ENCODE measurements at regions not wholly inside any gene's neighbourhood (a gene's known extent, or its start where the extent isn't known, plus 50 kb on each side); places are given as distances from the start of the nearest gene placed in this dataset.

DNA sequence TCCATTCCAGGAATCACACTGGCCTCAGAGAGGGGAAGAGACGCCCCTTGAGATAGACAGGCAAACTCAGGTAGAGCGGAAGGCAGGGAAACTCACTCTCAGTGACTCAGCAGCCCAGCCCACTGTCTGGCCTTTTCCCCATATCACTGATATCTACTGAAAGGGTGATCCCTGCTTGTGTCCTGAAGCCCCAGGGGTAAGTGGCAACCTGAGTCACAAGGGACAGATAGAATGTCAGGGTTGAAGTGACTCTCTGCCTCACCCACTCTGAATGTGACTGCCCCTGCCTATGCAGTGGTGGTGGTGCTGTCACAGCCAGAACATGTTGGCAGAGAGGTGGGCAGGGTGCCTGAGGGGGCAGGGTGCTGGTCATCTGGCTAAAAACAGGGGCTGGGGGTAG, 157.5 kb upstream of the FGGY start (continued):
- TF ChIP-seq ATF2 (CRISPR knock-in tag; IDR thresholded peaks at IDR 0.05) = no peak
- TF ChIP-seq EP300 (IDR thresholded peaks at IDR 0.05; ENCODE audit: low read length) = peak; percentile 15; the same call in 1 of the 2 replicates
- no peak for TF ChIP-seq TEAD4 (IDR thresholded peaks at IDR 0.05; ENCODE audit: low read length)
- TF ChIP-seq TEAD4 (CRISPR knock-in tag; IDR thresholded peaks at IDR 0.05; ENCODE audit: borderline replicate concordance) = no peak
- TF ChIP-seq CTBP1 (IDR thresholded peaks at IDR 0.05; ENCODE audit: borderline replicate concordance) = peak; percentile 35; the same call in 1 of the 2 replicates
- TF ChIP-seq, protein P1, sequence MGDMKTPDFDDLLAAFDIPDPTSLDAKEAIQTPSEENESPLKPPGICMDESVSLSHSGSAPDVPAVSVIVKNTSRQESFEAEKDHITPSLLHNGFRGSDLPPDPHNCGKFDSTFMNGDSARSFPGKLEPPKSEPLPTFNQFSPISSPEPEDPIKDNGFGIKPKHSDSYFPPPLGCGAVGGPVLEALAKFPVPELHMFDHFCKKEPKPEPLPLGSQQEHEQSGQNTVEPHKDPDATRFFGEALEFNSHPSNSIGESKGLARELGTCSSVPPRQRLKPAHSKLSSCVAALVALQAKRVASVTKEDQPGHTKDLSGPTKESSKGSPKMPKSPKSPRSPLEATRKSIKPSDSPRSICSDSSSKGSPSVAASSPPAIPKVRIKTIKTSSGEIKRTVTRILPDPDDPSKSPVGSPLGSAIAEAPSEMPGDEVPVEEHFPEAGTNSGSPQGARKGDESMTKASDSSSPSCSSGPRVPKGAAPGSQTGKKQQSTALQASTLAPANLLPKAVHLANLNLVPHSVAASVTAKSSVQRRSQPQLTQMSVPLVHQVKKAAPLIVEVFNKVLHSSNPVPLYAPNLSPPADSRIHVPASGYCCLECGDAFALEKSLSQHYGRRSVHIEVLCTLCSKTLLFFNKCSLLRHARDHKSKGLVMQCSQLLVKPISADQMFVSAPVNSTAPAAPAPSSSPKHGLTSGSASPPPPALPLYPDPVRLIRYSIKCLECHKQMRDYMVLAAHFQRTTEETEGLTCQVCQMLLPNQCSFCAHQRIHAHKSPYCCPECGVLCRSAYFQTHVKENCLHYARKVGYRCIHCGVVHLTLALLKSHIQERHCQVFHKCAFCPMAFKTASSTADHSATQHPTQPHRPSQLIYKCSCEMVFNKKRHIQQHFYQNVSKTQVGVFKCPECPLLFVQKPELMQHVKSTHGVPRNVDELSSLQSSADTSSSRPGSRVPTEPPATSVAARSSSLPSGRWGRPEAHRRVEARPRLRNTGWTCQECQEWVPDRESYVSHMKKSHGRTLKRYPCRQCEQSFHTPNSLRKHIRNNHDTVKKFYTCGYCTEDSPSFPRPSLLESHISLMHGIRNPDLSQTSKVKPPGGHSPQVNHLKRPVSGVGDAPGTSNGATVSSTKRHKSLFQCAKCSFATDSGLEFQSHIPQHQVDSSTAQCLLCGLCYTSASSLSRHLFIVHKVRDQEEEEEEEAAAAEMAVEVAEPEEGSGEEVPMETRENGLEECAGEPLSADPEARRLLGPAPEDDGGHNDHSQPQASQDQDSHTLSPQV (IDR thresholded peaks at IDR 0.05) = no peak
- TF ChIP-seq CBX8 (IDR thresholded peaks at IDR 0.05; ENCODE audit: borderline replicate concordance, extremely low read depth, low read depth, low read length, poor library complexity, severe bottlenecking) = no peak
- no peak for TF ChIP-seq BCLAF1 (IDR thresholded peaks at IDR 0.05; ENCODE audit: borderline replicate concordance in 1 of 2, control insufficient read depth in 1 of 2, low read depth in 2 of 2, low read length in 1 of 2)
- TF ChIP-seq ZNF133 (CRISPR knock-in tag; IDR thresholded peaks at IDR 0.05) = no peak
- no peak for TF ChIP-seq MITF (IDR thresholded peaks at IDR 0.05)
- peak; percentile 46 for TF ChIP-seq PKNOX1 (IDR thresholded peaks at IDR 0.05)
- TF ChIP-seq ZNF586 (CRISPR knock-in tag; conservative IDR thresholded peaks at IDR 0.05) = no peak
- no peak for TF ChIP-seq NR3C1 (CRISPR knock-in tag; IDR thresholded peaks at IDR 0.05)
- TF ChIP-seq, protein P2, sequence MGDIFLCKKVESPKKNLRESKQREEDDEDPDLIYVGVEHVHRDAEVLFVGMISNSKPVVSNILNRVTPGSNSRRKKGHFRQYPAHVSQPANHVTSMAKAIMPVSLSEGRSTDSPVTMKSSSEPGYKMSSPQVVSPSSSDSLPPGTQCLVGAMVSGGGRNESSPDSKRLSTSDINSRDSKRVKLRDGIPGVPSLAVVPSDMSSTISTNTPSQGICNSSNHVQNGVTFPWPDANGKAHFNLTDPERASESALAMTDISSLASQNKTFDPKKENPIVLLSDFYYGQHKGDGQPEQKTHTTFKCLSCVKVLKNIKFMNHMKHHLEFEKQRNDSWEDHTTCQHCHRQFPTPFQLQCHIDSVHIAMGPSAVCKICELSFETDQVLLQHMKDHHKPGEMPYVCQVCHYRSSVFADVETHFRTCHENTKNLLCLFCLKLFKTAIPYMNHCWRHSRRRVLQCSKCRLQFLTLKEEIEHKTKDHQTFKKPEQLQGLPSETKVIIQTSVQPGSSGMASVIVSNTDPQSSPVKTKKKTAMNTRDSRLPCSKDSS (IDR thresholded peaks at IDR 0.05; ENCODE audit: low read depth, partially characterized antibody) = no peak
- TF ChIP-seq ZNF263 (CRISPR knock-in tag; IDR thresholded peaks at IDR 0.05; ENCODE audit: borderline replicate concordance) = no peak
